SK-N-DZ (cell line): ENCODE measurements at regions not wholly inside any gene's neighbourhood (a gene's known extent, or its start where the extent isn't known, plus 50 kb on each side); places are given as distances from the start of the nearest gene placed in this dataset.
"Not testable (repeated sequence)": the region's sequence is repeated elsewhere in the genome, so short reads cannot be mapped to it uniquely, and the experiment has no call there.

Experiments used
- DNase-seq: peaks from one replicate; pipeline ENCODE4 v3.0.0-alpha.2; 2015; ENCODE audit warnings: low spot score

DNA sequence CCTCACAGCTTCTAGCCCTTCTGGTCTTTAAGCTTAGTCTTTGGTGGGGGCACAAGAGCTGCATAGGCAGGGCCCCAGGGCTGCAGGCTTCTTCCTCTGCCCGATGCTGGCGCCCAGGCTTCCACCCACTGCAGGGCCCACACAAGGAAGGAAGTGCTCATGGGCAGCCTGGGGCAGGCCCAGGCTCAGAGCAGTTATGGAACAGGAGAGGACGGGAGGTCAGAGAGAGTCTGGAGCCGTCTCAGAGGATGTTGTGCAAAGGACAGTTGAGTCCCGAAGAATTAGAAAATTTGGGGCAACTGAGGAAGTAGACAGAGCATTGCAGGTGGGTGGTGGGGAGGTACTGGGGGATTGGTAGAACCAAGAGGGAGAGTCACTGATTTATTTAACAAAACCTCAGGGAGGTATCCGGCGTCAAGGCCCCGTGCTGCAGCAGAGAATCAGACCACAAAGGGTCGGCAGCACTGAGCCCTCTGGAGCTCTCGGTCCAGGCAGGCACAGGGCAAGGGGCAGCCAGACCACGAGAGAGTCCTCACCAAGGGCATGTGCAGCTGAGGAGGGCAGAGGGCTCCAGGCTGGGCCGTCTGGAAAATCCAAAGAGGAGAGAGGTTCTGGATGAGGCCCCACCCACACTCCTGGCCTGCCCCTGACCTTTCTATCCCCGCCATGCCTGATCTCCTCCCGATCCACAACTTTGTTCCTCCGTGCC is 110.8 kb upstream of the GLI2 start:
- no peak for DNase-seq

DNA sequence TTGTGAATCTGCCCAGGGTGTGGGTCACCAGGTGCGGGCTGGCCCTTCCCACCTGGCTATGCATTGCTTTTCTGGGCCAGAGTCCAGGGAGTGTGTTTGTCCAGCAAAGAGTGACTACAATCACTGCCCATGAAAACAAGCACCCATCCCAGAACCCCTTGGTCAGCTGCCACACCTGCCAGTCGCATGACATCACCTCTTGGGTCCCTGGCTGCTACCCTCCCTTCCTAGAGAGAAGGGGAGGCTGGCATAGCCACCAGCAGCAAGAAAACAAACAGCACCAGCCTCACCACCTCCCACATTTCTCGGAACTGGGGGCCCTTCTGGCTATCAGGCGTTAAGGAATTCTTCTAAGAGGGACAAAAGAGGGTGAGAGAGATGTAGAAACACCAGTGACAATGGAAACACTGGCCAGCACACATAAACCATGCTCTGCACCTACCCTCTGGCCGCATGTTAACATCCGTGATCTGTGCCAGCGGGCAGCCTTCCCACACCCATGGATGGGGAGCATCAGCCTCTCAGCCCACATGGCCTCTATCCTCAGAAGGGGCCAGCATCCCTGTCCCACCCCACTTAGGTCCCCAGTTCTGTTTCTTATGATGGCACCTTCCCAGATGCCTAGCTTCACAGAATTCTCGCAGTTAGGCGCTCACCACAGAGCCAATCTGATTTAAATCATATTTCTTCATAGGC is 109.7 kb upstream of the GLI2 start:
- no peak for DNase-seq

DNA sequence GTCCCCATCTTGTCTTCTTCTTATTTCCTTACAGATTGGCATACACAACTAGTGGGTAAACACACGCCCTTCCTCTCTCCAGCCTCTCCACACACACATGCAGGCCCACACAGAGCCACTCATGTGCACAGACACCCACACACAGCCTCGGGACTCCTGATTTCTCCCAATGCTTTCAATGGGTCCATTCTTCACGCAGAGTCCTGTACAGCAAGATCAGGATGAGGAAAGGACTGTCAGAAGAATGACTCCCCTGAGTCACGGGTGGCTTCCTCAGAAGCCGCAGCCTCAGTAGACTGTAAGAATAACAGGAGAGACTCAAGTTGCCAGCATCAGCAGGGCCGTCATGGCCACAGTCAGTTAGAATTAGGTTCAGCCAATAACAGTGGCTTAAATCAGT is 109.1 kb upstream of the GLI2 start:
- no peak for DNase-seq

DNA sequence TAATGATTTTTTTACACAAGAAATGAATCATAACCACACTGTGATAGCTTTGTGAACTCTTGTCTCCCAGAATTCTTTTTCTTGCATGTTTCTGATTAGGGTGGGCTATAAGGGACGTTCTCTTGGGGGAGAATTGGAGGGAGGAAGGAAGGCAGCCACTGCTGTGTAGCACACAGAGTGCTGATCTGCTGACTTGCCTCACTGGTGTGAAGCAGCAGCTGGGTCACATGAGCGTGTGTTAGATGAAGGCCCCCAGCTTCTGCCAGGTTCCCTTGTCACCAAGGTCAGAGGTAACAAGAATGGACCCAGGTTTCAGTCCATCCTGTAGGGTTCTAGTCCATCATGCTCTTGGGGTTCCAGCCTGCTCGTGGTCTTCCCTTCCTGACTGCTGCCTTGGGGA is 107.4 kb upstream of the GLI2 start:
- no peak for DNase-seq

DNA sequence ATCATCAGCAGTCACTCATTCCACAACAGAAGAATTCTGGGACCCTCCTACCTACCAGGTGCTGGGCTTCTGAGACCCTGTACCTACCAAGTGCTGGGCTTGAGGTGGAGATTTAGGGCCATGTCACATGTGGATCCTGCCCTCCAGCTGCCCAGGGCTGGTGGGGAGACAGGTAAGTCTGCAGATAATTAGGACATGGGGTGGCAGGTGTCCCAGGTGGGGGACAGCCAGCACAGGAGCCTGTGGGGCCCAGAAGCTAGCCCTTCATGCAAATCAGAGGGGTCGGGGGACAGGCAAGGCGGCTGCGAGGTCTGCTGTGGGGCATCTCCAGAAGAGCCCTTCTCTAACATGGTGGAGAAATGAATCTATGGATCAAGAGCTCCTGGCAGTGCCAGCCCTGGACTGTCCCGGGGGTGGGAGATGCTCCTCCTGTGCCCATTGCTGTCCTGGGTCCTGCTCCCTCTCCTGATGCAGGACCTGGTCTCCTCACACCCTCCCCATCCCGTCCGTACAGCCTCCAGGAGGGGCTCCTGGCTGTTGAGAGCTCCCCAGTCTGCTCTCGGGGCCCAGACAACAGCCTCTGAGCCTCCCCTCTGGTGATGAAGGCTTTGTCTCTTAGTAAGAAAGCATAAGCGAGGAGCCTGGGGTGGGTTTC is 106.3 kb upstream of the GLI2 start:
- DNase-seq = no peak

DNA sequence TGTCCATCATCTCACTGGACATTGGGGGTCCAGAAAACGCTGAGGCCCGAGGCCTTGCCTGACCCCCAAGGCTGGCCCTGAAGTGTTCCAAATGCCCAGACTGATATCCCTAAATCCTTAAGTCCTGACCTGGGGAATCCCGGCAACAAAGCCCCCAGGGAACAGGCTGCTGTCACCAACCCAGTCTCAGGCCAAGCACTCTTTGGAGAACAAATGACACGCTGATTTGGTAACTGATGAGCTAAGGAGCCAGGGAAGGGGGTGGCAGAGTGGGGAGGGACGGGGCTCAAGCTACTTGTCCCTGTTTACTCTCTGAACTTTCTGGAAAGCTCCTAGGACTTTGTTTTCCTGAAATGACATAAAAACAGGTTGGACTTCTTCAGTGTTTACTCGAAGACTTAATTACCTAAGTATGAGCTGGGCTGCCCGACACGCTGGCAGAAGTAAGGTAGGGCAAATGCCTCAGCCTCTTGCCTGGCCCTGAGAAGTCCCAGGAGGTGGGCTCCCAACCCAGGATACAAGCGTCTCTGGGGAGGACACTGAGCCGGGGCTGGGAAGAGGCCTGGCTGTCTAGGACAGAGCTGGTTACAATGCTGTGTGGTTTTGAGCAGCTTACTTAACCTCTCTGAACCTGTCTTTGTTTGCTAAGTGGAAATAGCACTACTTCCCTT is 105.5 kb upstream of the GLI2 start:
- DNase-seq = no peak

DNA sequence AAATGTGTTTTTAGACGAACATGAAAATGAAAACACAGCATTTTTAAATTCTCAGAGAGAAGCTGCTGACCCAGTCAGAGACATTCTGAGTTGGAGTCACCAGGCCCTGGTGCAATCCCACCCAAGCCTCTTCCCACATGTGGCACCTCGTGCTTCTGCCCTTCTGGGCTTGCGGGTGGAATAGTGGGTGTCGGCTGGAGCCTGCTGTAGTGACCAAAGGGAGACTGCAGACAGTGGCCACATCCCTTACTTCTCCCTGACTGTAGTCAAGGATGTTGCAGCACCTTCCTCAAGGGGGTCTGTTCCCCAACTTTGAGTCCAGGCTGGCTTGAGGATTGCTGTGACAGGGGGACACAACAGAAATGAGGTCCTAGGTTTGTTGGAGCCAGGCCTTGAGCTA is 104.4 kb upstream of the GLI2 start:
- DNase-seq = no peak

DNA sequence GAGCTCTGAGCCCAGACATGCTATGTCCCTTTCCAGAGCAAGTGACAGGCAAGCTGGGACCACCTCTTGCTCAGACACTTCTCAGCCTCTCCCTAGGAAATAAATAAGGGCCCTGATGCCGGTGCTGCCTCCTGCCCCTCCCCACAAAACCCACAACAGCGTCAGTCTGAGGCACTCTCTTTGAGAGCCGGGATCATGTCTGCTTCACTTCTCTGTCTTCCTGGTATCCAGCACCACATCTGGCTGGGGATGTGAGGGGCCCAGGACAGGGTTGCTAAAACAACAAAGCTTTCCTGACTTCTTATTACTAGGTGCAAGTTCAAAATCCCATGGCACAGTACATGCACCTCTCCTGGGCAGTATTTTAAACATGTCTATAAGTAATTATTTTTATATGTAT is 103.9 kb upstream of the GLI2 start:
- no peak for DNase-seq

DNA sequence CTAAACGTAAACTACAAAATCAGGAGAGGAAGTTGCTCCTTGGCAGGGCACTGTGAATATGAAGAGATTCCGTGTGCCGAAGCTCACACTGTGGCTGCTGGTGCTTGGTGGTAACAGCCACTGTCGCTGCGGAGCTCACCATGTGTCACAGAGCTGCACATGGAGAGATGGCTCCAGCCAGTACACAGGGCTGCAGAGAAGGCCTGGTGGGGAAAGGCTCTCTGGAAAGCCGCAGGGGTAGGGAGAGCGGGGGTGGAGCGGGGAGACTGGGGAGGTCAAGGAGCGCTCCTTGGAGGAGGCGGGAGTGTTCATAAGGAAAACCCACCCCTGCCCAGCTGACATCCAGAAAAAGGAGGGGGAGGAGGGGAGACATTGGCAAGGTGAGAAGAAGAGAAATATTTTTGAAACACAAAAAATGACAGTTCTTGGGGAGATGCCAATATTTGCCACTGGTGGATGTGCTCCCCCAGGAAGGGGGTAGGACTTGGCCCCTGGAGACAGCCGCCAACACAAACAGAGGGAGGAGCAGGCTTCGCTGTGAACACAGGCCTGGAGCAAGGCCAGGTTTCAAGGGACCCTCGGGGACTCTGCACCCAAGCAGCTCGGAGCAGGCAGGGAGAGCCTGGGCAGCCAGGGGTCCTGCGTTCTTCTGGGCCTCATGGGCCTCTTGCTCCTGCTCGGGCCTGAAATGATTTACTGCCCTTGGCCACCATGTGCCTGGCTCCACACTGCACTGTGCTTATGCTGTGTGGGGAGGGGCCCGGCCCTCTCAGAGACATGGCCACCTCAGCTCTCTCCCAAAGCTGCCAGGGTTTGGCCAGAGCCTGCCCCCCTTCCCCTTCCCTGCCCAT is 102.6 kb upstream of the GLI2 start:
- DNase-seq = no peak

DNA sequence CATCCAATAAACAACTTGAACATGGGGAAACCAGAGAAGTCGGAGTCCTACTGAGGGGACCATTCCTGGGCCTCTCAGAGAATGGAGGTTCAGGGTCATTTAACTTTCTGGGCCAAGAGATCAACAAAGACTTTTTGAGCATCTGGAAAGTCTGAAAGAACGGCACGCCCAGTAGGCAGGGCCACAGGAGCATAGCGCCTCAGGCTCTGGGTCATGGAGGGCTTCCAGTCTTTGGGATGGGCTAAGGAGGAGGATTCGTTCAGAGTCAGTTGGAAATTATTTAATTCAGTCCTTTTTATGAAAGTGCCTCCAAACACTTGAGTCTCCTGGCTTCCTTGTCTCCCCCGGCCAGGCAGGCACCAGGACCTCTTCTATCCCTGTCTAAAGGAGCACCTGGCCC is 101.1 kb upstream of the GLI2 start:
- DNase-seq = no peak

DNA sequence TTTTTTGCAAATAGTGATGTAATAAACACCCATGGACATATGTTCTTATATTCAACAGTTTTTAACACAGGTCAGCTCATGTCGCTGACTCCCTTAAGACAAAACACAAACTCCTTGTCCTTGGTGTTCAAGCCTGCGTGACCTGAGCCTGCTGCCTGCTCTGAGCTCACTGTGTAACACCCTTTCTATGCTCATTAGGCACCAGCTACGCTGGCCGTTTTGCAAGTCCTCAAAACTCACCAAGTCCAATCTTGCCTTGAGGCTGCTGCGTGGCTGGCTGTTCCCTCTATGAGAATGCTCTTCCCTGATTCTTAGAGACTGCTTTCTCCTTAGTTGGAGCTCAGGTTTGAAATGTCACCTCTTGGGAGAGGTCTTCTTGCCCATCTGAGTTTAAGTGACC is 100.5 kb upstream of the GLI2 start:
- DNase-seq = no peak

DNA sequence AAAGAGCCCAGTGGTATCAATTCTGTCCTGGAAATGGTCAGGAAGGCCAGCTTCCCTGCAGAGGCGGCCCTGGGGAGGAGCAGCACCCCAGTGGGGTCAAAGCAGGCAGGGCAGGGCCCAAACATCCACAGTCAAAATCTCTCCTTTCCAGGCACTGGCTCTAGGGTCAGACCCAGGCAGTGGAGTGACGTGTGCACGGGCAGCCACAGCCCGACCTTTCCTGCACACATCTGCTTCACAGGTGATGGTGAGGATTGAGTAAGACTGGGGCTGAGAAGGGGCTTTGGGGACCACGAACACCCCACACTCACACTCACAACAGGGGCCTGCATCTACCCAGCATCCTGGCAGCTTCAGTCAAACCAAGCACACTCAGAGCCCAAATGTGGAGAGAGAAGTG is 97.8 kb upstream of the GLI2 start:
- DNase-seq = no peak

DNA sequence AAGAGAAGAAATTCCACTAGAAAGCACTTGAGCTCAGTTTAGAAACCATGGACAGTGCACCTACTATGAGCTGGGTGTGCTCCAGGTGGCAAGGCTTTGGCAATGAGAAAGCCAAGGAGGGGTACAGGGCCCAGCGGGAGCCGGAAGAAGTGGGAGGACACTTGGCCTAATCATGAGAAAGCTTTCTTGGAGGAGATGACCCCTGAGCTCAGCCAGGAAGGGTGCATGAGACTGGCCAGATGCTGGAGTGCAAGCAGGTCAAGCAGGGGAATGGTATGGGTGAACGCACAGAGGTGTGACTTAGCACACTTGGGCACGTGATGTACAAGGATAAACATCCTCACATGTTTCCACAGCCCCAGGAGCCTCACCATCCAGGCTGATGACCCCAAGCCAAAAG is 97.2 kb upstream of the GLI2 start:
- DNase-seq = no peak

DNA sequence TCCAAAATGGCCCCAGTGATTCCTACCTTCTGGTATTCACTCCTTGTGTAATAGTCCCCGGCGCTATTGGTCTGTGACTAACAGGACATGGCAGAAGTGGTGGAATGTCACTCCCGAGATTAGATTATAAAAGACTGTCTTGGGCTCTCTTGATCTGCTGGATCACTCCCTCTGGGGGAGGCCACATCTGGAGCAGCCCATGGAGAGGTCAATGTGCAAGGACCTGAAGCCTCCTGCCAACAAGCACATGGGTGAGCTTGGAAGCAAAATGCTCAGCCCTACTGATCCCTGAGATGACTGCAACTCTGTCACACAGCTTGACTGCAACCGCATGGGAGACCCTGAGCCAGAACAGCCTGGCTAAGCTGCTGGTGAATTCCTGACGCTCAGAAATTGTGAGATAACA is 94.3 kb upstream of the GLI2 start:
- DNase-seq = no peak

DNA sequence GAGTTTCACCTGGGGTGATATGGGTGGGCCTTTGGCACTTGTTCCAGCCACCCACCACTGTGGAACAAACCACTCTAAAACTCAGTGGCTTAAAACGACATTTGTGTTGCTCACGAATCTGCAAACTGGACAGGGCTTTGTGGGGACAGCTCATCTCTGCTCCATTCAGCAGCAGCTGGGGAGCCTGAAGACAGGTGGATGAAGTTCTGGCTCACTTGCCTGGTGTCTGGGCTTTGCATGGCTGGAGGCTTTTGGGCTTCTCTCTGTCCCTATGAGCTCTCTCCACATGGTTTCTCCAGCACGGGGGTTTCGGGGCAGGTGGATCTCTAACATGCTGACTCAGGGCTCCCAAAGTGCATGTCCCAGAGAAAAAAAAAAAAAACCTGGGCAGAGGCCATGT is 93.0 kb upstream of the GLI2 start:
- no peak for DNase-seq

DNA sequence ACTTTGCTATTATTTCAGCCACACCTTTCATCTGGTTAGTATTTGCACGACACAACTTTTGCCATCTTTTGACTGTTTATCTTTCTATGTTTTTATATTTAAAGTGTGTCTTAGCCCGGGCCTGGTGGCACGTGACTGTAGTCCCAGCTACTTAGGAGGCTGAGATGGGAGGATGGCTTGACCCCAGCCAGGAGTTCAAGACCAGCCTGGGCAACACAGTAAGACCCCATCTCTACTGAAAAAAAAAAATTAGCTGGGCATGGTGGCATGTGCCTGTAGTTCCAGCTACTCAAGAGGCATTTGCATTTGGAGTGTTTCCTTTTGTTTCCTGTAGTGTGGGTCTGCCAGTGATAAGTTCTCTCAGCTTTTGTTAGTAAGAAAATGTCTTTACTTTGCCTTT is 88.7 kb upstream of the GLI2 start:
- DNase-seq = no peak

DNA sequence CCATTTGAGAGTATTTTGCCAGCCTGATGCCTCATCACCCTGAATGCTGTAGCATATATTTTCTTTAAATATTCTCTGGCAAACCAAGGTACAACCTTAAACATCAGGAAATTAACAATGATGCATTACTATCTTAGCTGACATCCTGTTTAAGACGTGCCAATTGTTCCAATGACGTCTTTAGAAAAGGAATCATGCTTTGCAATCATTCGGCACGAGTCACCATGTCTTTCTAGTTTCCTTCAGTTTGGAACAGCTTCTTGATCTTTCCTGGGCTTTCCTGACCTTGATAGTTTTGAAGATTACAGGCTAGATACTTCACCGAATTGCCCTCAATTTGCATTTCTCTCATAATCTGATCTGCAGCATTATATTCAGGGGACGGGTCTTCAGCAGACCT is 88.2 kb upstream of the GLI2 start:
- DNase-seq = no peak

DNA sequence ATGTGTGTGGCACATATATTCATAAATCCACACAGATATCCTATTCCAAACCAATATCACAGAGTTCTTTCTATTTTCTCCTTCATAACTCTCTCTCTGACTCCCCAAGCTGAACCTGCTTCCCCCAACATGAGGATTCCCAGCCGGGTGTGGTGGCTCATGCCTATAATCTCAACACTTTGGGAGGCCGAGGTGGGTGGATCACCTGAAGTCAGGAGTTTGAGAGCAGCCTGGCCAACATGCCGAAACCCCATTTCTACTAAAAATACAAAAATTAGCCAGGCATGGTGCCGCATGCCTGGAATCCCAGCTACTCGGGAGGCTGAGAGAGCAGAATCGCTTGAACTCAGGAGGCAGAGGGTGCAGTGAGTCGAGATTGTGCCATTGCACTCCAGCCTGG is 86.3 kb upstream of the GLI2 start:
- DNase-seq = not testable (repeated sequence)

DNA sequence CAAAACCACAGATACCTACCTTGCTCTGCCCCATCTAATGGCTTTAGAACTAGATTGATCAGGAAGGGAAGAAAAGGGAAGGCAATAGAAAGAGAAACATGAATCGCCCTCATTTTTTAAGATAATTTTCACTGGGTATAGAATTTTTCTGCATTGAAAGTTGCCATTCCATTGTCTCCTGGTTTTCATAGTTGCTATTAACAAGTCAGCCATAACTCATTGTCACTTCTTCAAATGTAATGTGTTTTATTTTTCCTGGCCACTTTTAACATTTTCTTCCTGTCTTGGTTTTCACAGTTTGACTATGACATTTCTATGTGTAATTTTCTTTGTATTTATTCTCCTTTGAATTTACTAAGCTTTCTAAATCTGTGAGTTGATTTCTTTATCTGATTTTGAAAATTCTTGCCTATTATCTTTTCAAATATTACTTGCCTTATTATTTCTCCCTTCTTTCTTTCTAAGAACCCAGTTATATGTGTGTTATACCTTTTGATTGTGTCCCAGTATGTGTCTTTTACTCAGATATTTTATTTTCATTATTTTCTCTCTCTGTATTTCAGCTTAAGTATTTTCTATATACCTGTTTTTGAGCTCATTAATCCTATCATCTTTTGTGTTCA is 85.5 kb upstream of the GLI2 start:
- DNase-seq = no peak

DNA sequence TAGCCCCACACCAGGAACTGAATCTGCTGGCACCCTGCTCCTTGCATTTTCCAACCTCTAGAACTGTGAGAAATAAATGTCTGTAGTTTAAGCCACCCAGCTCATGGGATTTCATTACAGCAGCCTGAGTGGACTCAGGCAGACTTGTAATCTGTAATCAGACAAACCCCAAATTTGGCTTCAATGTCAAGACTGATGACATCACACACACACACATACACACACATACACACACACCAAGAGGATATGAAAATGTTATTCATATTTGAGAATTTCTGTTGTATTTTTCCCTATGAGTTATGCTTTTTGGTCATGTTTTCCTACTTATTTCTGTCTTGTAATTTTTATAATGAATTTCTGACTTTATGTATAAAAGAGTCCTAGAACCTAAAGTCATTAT is 83.8 kb upstream of the GLI2 start:
- DNase-seq = no peak

DNA sequence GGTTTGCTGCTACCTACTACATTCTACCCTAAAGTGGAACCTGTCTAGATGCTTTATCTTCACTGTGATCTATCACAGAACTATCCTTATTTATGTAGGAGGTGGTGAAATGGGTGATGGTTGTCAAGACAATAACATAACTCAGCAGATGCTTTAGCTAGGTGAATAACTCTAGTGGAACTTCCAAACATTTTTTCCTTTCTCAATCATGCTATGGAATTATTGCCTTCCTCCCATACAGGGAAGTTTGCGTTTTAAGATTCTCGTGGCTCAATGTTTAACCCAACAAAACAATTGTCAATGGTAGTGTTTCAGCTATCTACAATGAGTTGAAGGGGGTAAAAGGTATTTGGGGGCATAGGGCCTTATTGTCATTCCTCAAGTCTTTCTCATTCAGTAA is 82.6 kb upstream of the GLI2 start:
- no peak for DNase-seq
